ENCODE measurements at regions not wholly inside any gene's neighbourhood (a gene's known extent, or its start where the extent isn't known, plus 50 kb on each side); places are given as distances from the start of the nearest gene placed in this dataset.

- Histone ChIP-seq H3K9me3 (ENCODE audit: control insufficient read depth, low read length) (no peaks in the 10 kb centered on the region), H3K4me3 (ENCODE audit: insufficient read depth, low read depth, low read length) (no peak overlapping the region), H3K27ac (ENCODE audit: insufficient read depth, low read depth, low read length, poor library complexity, severe bottlenecking) (no peak overlapping the region), H3K4me1 (ENCODE audit: control insufficient read depth, insufficient read depth, low read length) (no peaks in the 10 kb centered on the region), H3K27me3 (ENCODE audit: control insufficient read depth, insufficient read depth, low read length, poor library complexity, severe bottlenecking) (no peaks in the 10 kb centered on the region), H3K36me3 (ENCODE audit: control insufficient read depth, insufficient read depth, low read length) (no peaks in the 10 kb centered on the region)
- WGBS, 2 experiments: 94 to 98% methylated on average over 3 of the region's 3 CpGs
Observed at GRCh38 chr5:164207646-164208045, 702.2 kb downstream of the MAT2B start.

GRCh38 chr5:164210491-164210890, 705.1 kb downstream of the MAT2B start:
- 93 to 100% methylated on average over 1 to 3 of the region's 3 CpGs for WGBS, 2 experiments
- Histone ChIP-seq H3K36me3 (ENCODE audit: control insufficient read depth, insufficient read depth, low read length) (no peaks in the 10 kb centered on the region), H3K4me3 (ENCODE audit: insufficient read depth, low read depth, low read length) (no peak overlapping the region)

GRCh38 chr5:164214698-164215097, 709.3 kb downstream of the MAT2B start:
- no CpG with 5 or more reads among the region's 1 CpG for WGBS, 2 experiments
- Histone ChIP-seq H3K4me1 (ENCODE audit: control insufficient read depth, insufficient read depth, low read length) (no peaks in the 10 kb centered on the region), H3K27me3 (ENCODE audit: control insufficient read depth, insufficient read depth, low read length, poor library complexity, severe bottlenecking) (no peaks in the 10 kb centered on the region), H3K36me3 (ENCODE audit: control insufficient read depth, insufficient read depth, low read length) (no peaks in the 10 kb centered on the region), H3K27ac (ENCODE audit: insufficient read depth, low read depth, low read length, poor library complexity, severe bottlenecking) (no peak overlapping the region), H3K9me3 (ENCODE audit: control insufficient read depth, low read length) (no peaks in the 10 kb centered on the region), H3K4me3 (ENCODE audit: insufficient read depth, low read depth, low read length) (no peak overlapping the region)

More at GRCh38 chr5:164210491-164210890, 705.1 kb downstream of the MAT2B start:
- Histone ChIP-seq H3K27ac (ENCODE audit: insufficient read depth, low read depth, low read length, poor library complexity, severe bottlenecking) (no peak overlapping the region), H3K9me3 (ENCODE audit: control insufficient read depth, low read length) (no peaks in the 10 kb centered on the region), H3K27me3 (ENCODE audit: control insufficient read depth, insufficient read depth, low read length, poor library complexity, severe bottlenecking) (no peaks in the 10 kb centered on the region), H3K4me1 (ENCODE audit: control insufficient read depth, insufficient read depth, low read length) (no peaks in the 10 kb centered on the region)

- Histone ChIP-seq H3K27me3 (ENCODE audit: control insufficient read depth, insufficient read depth, low read length, poor library complexity, severe bottlenecking) (no peaks in the 10 kb centered on the region), H3K9me3 (ENCODE audit: control insufficient read depth, low read length) (no peaks in the 10 kb centered on the region), H3K4me3 (ENCODE audit: insufficient read depth, low read depth, low read length) (no peak overlapping the region), H3K27ac (ENCODE audit: insufficient read depth, low read depth, low read length, poor library complexity, severe bottlenecking) (no peak overlapping the region), H3K36me3 (ENCODE audit: control insufficient read depth, insufficient read depth, low read length) (no peaks in the 10 kb centered on the region), H3K4me1 (ENCODE audit: control insufficient read depth, insufficient read depth, low read length) (no peaks in the 10 kb centered on the region)
- 87 to 100% methylated on average over 1 of the region's 1 CpG for WGBS, 2 experiments
Observed at GRCh38 chr5:164217464-164217863, 712.0 kb downstream of the MAT2B start.

GRCh38 chr5:164220522-164220921, 715.1 kb downstream of the MAT2B start:
- H3K27me3 ChIP-seq (ENCODE audit: control insufficient read depth, insufficient read depth, low read length, poor library complexity, severe bottlenecking): no peaks in the 10 kb centered on the region
- no peaks in the 10 kb centered on the region for H3K9me3 ChIP-seq (ENCODE audit: control insufficient read depth, low read length)
- H3K4me1 ChIP-seq (ENCODE audit: control insufficient read depth, insufficient read depth, low read length): no peaks in the 10 kb centered on the region
- H3K36me3 ChIP-seq (ENCODE audit: control insufficient read depth, insufficient read depth, low read length): no peaks in the 10 kb centered on the region
- no peak overlapping the region for H3K27ac ChIP-seq (ENCODE audit: insufficient read depth, low read depth, low read length, poor library complexity, severe bottlenecking)
- no peak overlapping the region for H3K4me3 ChIP-seq (ENCODE audit: insufficient read depth, low read depth, low read length)

GRCh38 chr5:164224236-164224635, 718.8 kb downstream of the MAT2B start:
- H3K9me3 ChIP-seq (ENCODE audit: control insufficient read depth, low read length): no peaks in the 10 kb centered on the region

GRCh38 chr5:164224772-164225171, 719.4 kb downstream of the MAT2B start:
- Histone ChIP-seq H3K4me1 (ENCODE audit: control insufficient read depth, insufficient read depth, low read length) (no peaks in the 10 kb centered on the region), H3K9me3 (ENCODE audit: control insufficient read depth, low read length) (no peaks in the 10 kb centered on the region), H3K36me3 (ENCODE audit: control insufficient read depth, insufficient read depth, low read length) (no peaks in the 10 kb centered on the region), H3K4me3 (ENCODE audit: insufficient read depth, low read depth, low read length) (no peak overlapping the region), H3K27ac (ENCODE audit: insufficient read depth, low read depth, low read length, poor library complexity, severe bottlenecking) (no peak overlapping the region), H3K27me3 (ENCODE audit: control insufficient read depth, insufficient read depth, low read length, poor library complexity, severe bottlenecking) (no peaks in the 10 kb centered on the region)
- WGBS, 2 experiments: 90 to 100% methylated on average over 2 of the region's 2 CpGs

More at GRCh38 chr5:164224236-164224635, 718.8 kb downstream of the MAT2B start:
- no peaks in the 10 kb centered on the region for H3K4me1 ChIP-seq (ENCODE audit: control insufficient read depth, insufficient read depth, low read length)
- no peak overlapping the region for H3K27ac ChIP-seq (ENCODE audit: insufficient read depth, low read depth, low read length, poor library complexity, severe bottlenecking)
- WGBS, 2 experiments: 96 to 97% methylated on average over 2 of the region's 2 CpGs
- H3K27me3 ChIP-seq (ENCODE audit: control insufficient read depth, insufficient read depth, low read length, poor library complexity, severe bottlenecking): no peaks in the 10 kb centered on the region
- H3K36me3 ChIP-seq (ENCODE audit: control insufficient read depth, insufficient read depth, low read length): no peaks in the 10 kb centered on the region
- no peak overlapping the region for H3K4me3 ChIP-seq (ENCODE audit: insufficient read depth, low read depth, low read length)

GRCh38 chr5:164230341-164230740, 724.9 kb downstream of the MAT2B start:
- Histone ChIP-seq H3K4me3 (ENCODE audit: insufficient read depth, low read depth, low read length) (no peak overlapping the region), H3K36me3 (ENCODE audit: control insufficient read depth, insufficient read depth, low read length) (no peaks in the 10 kb centered on the region), H3K4me1 (ENCODE audit: control insufficient read depth, insufficient read depth, low read length) (no peaks in the 10 kb centered on the region), H3K27me3 (ENCODE audit: control insufficient read depth, insufficient read depth, low read length, poor library complexity, severe bottlenecking) (no peaks in the 10 kb centered on the region), H3K27ac (ENCODE audit: insufficient read depth, low read depth, low read length, poor library complexity, severe bottlenecking) (no peak overlapping the region), H3K9me3 (ENCODE audit: control insufficient read depth, low read length) (no peaks in the 10 kb centered on the region)
- 100% methylated on average over 1 of the region's 1 CpG for WGBS, 2 experiments

- Histone ChIP-seq H3K27me3 (ENCODE audit: control insufficient read depth, insufficient read depth, low read length, poor library complexity, severe bottlenecking) (no peaks in the 10 kb centered on the region), H3K27ac (ENCODE audit: insufficient read depth, low read depth, low read length, poor library complexity, severe bottlenecking) (no peak overlapping the region), H3K9me3 (ENCODE audit: control insufficient read depth, low read length) (no peaks in the 10 kb centered on the region), H3K36me3 (ENCODE audit: control insufficient read depth, insufficient read depth, low read length) (no peaks in the 10 kb centered on the region), H3K4me3 (ENCODE audit: insufficient read depth, low read depth, low read length) (no peak overlapping the region), H3K4me1 (ENCODE audit: control insufficient read depth, insufficient read depth, low read length) (no peaks in the 10 kb centered on the region)
- WGBS, 2 experiments: 94% methylated on average over 2 of the region's 2 CpGs
Observed at GRCh38 chr5:164233791-164234190, 728.4 kb downstream of the MAT2B start.

- Histone ChIP-seq H3K27ac (ENCODE audit: insufficient read depth, low read depth, low read length, poor library complexity, severe bottlenecking) (no peak overlapping the region), H3K4me1 (ENCODE audit: control insufficient read depth, insufficient read depth, low read length) (no peaks in the 10 kb centered on the region), H3K27me3 (ENCODE audit: control insufficient read depth, insufficient read depth, low read length, poor library complexity, severe bottlenecking) (no peaks in the 10 kb centered on the region), H3K4me3 (ENCODE audit: insufficient read depth, low read depth, low read length) (no peak overlapping the region), H3K36me3 (ENCODE audit: control insufficient read depth, insufficient read depth, low read length) (no peaks in the 10 kb centered on the region), H3K9me3 (ENCODE audit: control insufficient read depth, low read length) (no peaks in the 10 kb centered on the region)
Observed at GRCh38 chr5:164234321-164234720, 728.9 kb downstream of the MAT2B start.

GRCh38 chr5:164235300-164235891, 730.0 kb downstream of the MAT2B start:
- no peaks in the 10 kb centered on the region for H3K9me3 ChIP-seq (ENCODE audit: control insufficient read depth, low read length)
- no peak overlapping the region for H3K4me3 ChIP-seq (ENCODE audit: insufficient read depth, low read depth, low read length)
- H3K27me3 ChIP-seq (ENCODE audit: control insufficient read depth, insufficient read depth, low read length, poor library complexity, severe bottlenecking): no peaks in the 10 kb centered on the region
- H3K36me3 ChIP-seq (ENCODE audit: control insufficient read depth, insufficient read depth, low read length): no peaks in the 10 kb centered on the region
- 93 to 97% methylated on average over 3 of the region's 3 CpGs for WGBS, 2 experiments
- H3K4me1 ChIP-seq (ENCODE audit: control insufficient read depth, insufficient read depth, low read length): no peaks in the 10 kb centered on the region
- no peak overlapping the region for H3K27ac ChIP-seq (ENCODE audit: insufficient read depth, low read depth, low read length, poor library complexity, severe bottlenecking)

All from ectodermal cell (in vitro differentiated cells).